SK-N-SH (cell line): ENCODE measurements at regions not wholly inside any gene's neighbourhood (a gene's known extent, or its start where the extent isn't known, plus 50 kb on each side); places are given as distances from the start of the nearest gene placed in this dataset.

Experiments
- CTCF ChIA-PET: fragments of 300-600, 350-600 bp; formaldehyde crosslinking; extraction: SDS; loops from one replicate; lab custom pipeline; 2021; lab: Yijun Ruan, JAX
- POLR2A ChIA-PET: fragments of 350-600 bp; sonication (Branson Sonifier 250); formaldehyde crosslinking; extraction: SDS; loops from one replicate; lab custom pipeline; 2020; ENCODE audit warnings: antibody characterized with exemption, inconsistent platforms; lab: Yijun Ruan, JAX
- DNase-seq: peaks from one replicate; pipeline ENCODE4 v3.0.0; 2012
- H2AFZ ChIP-seq: fragments of 200-600 bp; sonication (generic); 2 replicates; pipeline ENCODE4 v1.8.1; 2016; ENCODE audit warnings: antibody characterized with exemption, mild to moderate bottlenecking, low read depth
- H3F3A ChIP-seq: fragments of 200-600 bp; sonication (generic); replicated peaks from 2 replicates; pipeline ENCODE3; 2016; ENCODE audit warnings: antibody characterized with exemption, mild to moderate bottlenecking; ENCODE audit not compliant: insufficient read depth
- H3K27ac ChIP-seq, 2 experiments: fragments of 200-500 bp in 1 of 2; fragments of 200-600 bp in 1 of 2; sonication (Bioruptor generic) in 1 of 2; sonication (generic), shearing (Covaris generic) in 1 of 2; 2 replicates each; pipeline versions ENCODE4 v1.5.1 to v1.6.1; 2014 to 2016; ENCODE audit warnings: low read depth in 2 of 2, inconsistent platforms in 1 of 2, low read length in 1 of 2, mild to moderate bottlenecking in 1 of 2, mixed read lengths in 1 of 2
- H3K27me3 ChIP-seq: fragments of 200-600 bp; sonication (generic), shearing (Covaris generic); 2 replicates; pipeline ENCODE4 v1.6.1; 2016; ENCODE audit warnings: mixed run types; ENCODE audit not compliant: insufficient read depth
- H3K36me3 ChIP-seq, 2 experiments: fragments of 200-500 bp in 1 of 2; fragments of 200-600 bp in 1 of 2; sonication (Bioruptor generic) in 1 of 2; sonication (generic) in 1 of 2; replicated peaks in 1 of 2; 2 replicates each; pipeline versions ENCODE3 to v1.5.1; 2014 to 2016; ENCODE audit warnings: low read length in 1 of 2, mild to moderate bottlenecking in 1 of 2; ENCODE audit not compliant: insufficient read depth in 2 of 2, control insufficient read depth in 1 of 2
- H3K4me1 ChIP-seq, 2 experiments: fragments of 200-500 bp in 1 of 2; fragments of 200-600 bp in 1 of 2; sonication (Bioruptor generic) in 1 of 2; sonication (generic), shearing (Covaris generic) in 1 of 2; 2 replicates each; pipeline versions ENCODE4 v1.5.1 to v1.6.1; 2014 to 2016; ENCODE audit warnings: low read depth in 1 of 2, low read length in 1 of 2, mixed run types in 1 of 2; ENCODE audit not compliant: insufficient read depth in 2 of 2, control insufficient read depth in 1 of 2
- H3K4me2 ChIP-seq: fragments of 200-600 bp; sonication (generic), shearing (Covaris generic); 2 replicates; pipeline ENCODE4 v1.6.1; 2017; ENCODE audit warnings: mixed run types
- H3K4me3 ChIP-seq, 2 experiments: fragments of 200-500 bp in 1 of 2; fragments of 200-600 bp in 1 of 2; sonication (Bioruptor generic) in 1 of 2; sonication (generic), shearing (Covaris generic) in 1 of 2; 2 replicates each; pipeline versions ENCODE4 v1.5.1 to v1.8.1; 2014 to 2016; ENCODE audit warnings: low read depth in 2 of 2, inconsistent platforms in 1 of 2, low read length in 1 of 2, mild to moderate bottlenecking in 1 of 2, mixed read lengths in 1 of 2, moderate library complexity in 1 of 2
- H3K79me2 ChIP-seq: fragments of 200-600 bp; sonication (generic); 2 replicates; pipeline ENCODE4 v1.8.1; 2017; ENCODE audit warnings: mild to moderate bottlenecking; ENCODE audit not compliant: insufficient read depth
- H3K9ac ChIP-seq: fragments of 200-600 bp; sonication (generic); 2 replicates; pipeline ENCODE4 v1.6.1; 2017; ENCODE audit warnings: mixed run types
- H3K9me2 ChIP-seq: fragments of 200-600 bp; sonication (generic); 2 replicates; pipeline ENCODE4 v1.6.1; 2017; ENCODE audit warnings: mixed run types
- H3K9me3 ChIP-seq: fragments of 200-600 bp; sonication (generic); 2 replicates; pipeline ENCODE4 v1.6.1; 2017; ENCODE audit warnings: mixed run types, mild to moderate bottlenecking, moderate library complexity
- H4K20me1 ChIP-seq: fragments of 200-600 bp; sonication (generic); 2 replicates; pipeline ENCODE4 v1.6.1; 2017; ENCODE audit warnings: mild to moderate bottlenecking, mixed run types; ENCODE audit not compliant: insufficient read depth
- FOSL2 ChIP-seq: IDR thresholded peaks from 2 replicates; pipeline ENCODE4 v1.4.0; 2012; ENCODE audit warnings: low read depth, mild to moderate bottlenecking, moderate library complexity, borderline replicate concordance
- FOXJ3 ChIP-seq: sonication (generic); formaldehyde crosslinking; IDR thresholded peaks from 2 replicates; pipeline ENCODE4 v1.5.1; 2020; ENCODE audit warnings: mild to moderate bottlenecking, missing genetic modification reagents
- GABPA ChIP-seq: IDR thresholded peaks from 2 replicates; pipeline ENCODE4 v1.4.0; 2012; ENCODE audit warnings: low read depth, mild to moderate bottlenecking
- GATA2 ChIP-seq: sonication (generic); formaldehyde crosslinking; IDR thresholded peaks from 2 replicates; pipeline ENCODE4 v1.5.0; 2020; ENCODE audit warnings: mild to moderate bottlenecking, missing genetic modification reagents
- MEF2A ChIP-seq: IDR thresholded peaks from 2 replicates; pipeline ENCODE4 v1.4.0; 2012; ENCODE audit warnings: low read depth, borderline replicate concordance
- MXI1 ChIP-seq: IDR thresholded peaks from 2 replicates; pipeline ENCODE4 v1.6.1; 2012; ENCODE audit warnings: mild to moderate bottlenecking, low read depth, low read length, improper control_type of control experiment
- POLR2AphosphoS5 ChIP-seq: IDR thresholded peaks from 2 replicates; pipeline ENCODE4 v1.6.1; 2012; ENCODE audit warnings: low read depth, low read length
- REST ChIP-seq: IDR thresholded peaks from 2 replicates; pipeline ENCODE4 v1.6.1; 2012; ENCODE audit warnings: mild to moderate bottlenecking, low read depth, low read length, moderate library complexity
- RFX5 ChIP-seq: IDR thresholded peaks from 2 replicates; pipeline ENCODE4 v1.6.1; 2012; ENCODE audit warnings: mild to moderate bottlenecking, improper control_type of control experiment, low read length
- RXRA ChIP-seq: IDR thresholded peaks from 2 replicates; pipeline ENCODE4 v1.4.0; 2012; ENCODE audit warnings: low read depth, mild to moderate bottlenecking, borderline replicate concordance
- SMC3 ChIP-seq: IDR thresholded peaks from 2 replicates; pipeline ENCODE4 v1.6.1; 2012; ENCODE audit warnings: low read depth, low read length, improper control_type of control experiment
- TCF12 ChIP-seq: IDR thresholded peaks from 2 replicates; pipeline ENCODE4 v1.4.0; 2012
- WGBS: methylation state at CpG from one replicate; pipeline ENCODE4 v1.1.6; 2017; ENCODE audit warnings: low lambda C conversion rate; 5-methylcytosine and 5-hydroxymethylcytosine counted together
- TF ChIP-seq, protein P1 (sequence below): IDR thresholded peaks from 2 replicates; pipeline ENCODE4 v1.4.0; 2012; ENCODE audit warnings: low read depth, borderline replicate concordance

GRCh38 chr17:73890831-73891405, 246.7 kb upstream of the SDK2 start (continued):
- TF ChIP-seq, protein P1, sequence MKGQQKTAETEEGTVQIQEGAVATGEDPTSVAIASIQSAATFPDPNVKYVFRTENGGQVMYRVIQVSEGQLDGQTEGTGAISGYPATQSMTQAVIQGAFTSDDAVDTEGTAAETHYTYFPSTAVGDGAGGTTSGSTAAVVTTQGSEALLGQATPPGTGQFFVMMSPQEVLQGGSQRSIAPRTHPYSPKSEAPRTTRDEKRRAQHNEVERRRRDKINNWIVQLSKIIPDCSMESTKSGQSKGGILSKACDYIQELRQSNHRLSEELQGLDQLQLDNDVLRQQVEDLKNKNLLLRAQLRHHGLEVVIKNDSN: no peak
- no peak for TF ChIP-seq MEF2A

DNA sequence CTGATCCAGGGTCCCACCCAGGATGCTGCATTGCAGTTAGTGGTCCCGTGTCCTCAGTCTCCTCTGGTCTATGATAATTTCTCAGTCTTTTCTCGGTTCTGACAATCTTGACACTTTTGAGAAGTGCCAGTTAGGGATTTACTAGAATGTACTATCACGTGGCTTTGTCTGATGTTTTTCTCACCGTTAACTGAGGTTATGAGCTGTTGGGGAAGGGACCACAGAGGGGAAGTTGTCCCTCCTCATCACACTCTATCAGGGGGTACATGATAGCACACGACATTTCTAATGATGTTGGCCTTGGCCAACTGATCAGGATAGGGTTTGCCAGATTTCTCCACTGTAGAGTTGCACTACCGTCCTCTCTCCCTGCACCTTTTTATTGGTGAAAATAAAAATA, 250.9 kb upstream of the SDK2 start:
- Histone ChIP-seq H3K4me2 (no peak overlapping the region), H3K36me3 (no peaks in the 10 kb centered on the region), H3K9ac (no peak overlapping the region), H4K20me1 (no peaks in the 10 kb centered on the region), H2AFZ (no peak overlapping the region), H3K27me3 (no peaks in the 10 kb centered on the region), H3K4me1 (no peaks in the 10 kb centered on the region; a peak in 1 of 4 replicates), H3F3A (no peaks in the 10 kb centered on the region), H3K9me3 (no peaks in the 10 kb centered on the region; the same call in 1 of the 2 replicates), H3K4me3 (no peak overlapping the region), H3K9me2 (no peaks in the 10 kb centered on the region), H3K27ac (no peak overlapping the region), H3K79me2 (no peaks in the 10 kb centered on the region)
- DNase-seq: no peak
- 20% methylated on average over 6 of the region's 6 CpGs for WGBS
- ChIA-PET CTCF (interaction anchor here (0.7 to 1.6 kb wide), 4 partner anchors 9 to 562 kb away, joined by 3 to 5 read pairs (median 3); no protein-coding TSS in a partner anchor), POLR2A (no interaction called here)
- TF ChIP-seq RXRA (no peak), GATA2 (no peak), REST (no peak), MXI1 (no peak), MEF2A (no peak), FOXJ3 (CRISPR knock-in tag) (no peak)

- H3K9ac ChIP-seq: no peak overlapping the region
- no peak overlapping the region for H3K4me2 ChIP-seq
- H3K27me3 ChIP-seq: no peaks in the 10 kb centered on the region
- no peak overlapping the region for H3K27ac ChIP-seq
- no peak for TF ChIP-seq RFX5
- no peak for TF ChIP-seq FOSL2
- TF ChIP-seq GABPA: no peak
- TF ChIP-seq FOXJ3 (CRISPR knock-in tag): no peak
- no peak for TF ChIP-seq POLR2AphosphoS5
- no peak for TF ChIP-seq GATA2
- no peak for TF ChIP-seq SMC3
- no peak for TF ChIP-seq MXI1
- TF ChIP-seq TCF12: no peak
- no peak for TF ChIP-seq REST
- TF ChIP-seq, all 33 proteins: peak for 0
- no peaks in the 10 kb centered on the region for H3K9me2 ChIP-seq
- no peak overlapping the region for H3K4me3 ChIP-seq
- POLR2A ChIA-PET: no interaction called here
- H3K4me1 ChIP-seq: no peaks in the 10 kb centered on the region
- no peaks in the 10 kb centered on the region for H3K79me2 ChIP-seq
- DNase-seq: no peak
- no peak overlapping the region for H2AFZ ChIP-seq
- H4K20me1 ChIP-seq: no peaks in the 10 kb centered on the region
- no peaks in the 10 kb centered on the region for H3K36me3 ChIP-seq
- CTCF ChIA-PET: interaction anchor here (0.5 to 1.5 kb wide), 5 partner anchors 44 to 101 kb away, joined by 3 to 5 read pairs (median 3); no protein-coding TSS in a partner anchor
- no peaks in the 10 kb centered on the region for H3F3A ChIP-seq
- peaks cover 3% of the 10 kb centered on the region; the same call in 1 of the 2 replicates for H3K9me3 ChIP-seq
- WGBS: 27% methylated on average over 4 of the region's 4 CpGs
These were observed 252.7 kb upstream of the SDK2 start for GRCh38 chr17:73896966-73897365.
